Memory B cell (primary cell): ENCODE measurements at regions not wholly inside any gene's neighbourhood (a gene's known extent, or its start where the extent isn't known, plus 50 kb on each side); places are given as distances from the start of the nearest gene placed in this dataset.
"Not testable (repeated sequence)": the region's sequence is repeated elsewhere in the genome, so short reads cannot be mapped to it uniquely, and the experiment has no call there.

Experiments
- ATAC-seq: fragments of 150-1000 bp; cut with Tn5 transposase; 2 replicates; pipeline ENCODE4 v1.10.0; 2021; ENCODE audit warnings: low read depth, mild to moderate bottlenecking, moderate library complexity
- DNase-seq, 2 donors: peaks; one replicate each; pipeline ENCODE4 v3.0.0; 2022; ENCODE audit warnings: low spot score in 2 of 2
- H3K27ac Mint-ChIP-seq: one replicate; pipeline ENCODE4 v1.8.0; 2022; ENCODE audit warnings: mild to moderate bottlenecking, moderate library complexity, mixed read lengths
- H3K27me3 Mint-ChIP-seq: one replicate; pipeline ENCODE4 v1.8.0; 2022; ENCODE audit warnings: mixed read lengths
- H3K36me3 Mint-ChIP-seq: one replicate; pipeline ENCODE4 v1.8.0; 2022; ENCODE audit warnings: mild to moderate bottlenecking, mixed read lengths
- H3K4me1 Mint-ChIP-seq: one replicate; pipeline ENCODE4 v1.8.0; 2022; ENCODE audit warnings: mixed read lengths
- H3K4me3 Mint-ChIP-seq: one replicate; pipeline ENCODE4 v1.8.0; 2022; ENCODE audit warnings: mild to moderate bottlenecking, moderate library complexity, mixed read lengths
- H3K9me3 Mint-ChIP-seq: one replicate; pipeline ENCODE4 v1.8.0; 2022; ENCODE audit warnings: mixed read lengths

DNA sequence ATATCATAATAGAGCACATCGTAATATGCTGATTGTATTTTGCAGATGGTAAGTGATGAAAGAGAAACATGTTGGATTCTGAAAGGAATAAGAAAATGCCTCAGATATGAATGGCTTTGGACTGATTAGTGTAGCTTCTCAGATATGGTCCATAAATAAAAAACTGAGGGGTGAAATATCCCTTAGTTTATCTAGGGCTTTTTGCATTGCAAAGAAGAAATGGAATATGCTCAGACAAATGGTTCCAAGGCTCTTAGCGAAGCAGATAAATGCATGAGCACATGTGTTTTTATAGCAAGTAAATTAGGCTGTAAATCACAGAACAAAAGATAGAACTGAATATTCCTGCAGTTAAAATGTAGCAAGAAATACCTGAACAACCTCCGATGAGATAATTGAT is 820.9 kb upstream of the GRM7 start:
- no peak overlapping the region for H3K27ac Mint-ChIP-seq
- no peaks in the 10 kb centered on the region for H3K36me3 Mint-ChIP-seq
- DNase-seq: no peak
- peaks cover 1% of the 10 kb centered on the region for H3K9me3 Mint-ChIP-seq
- no peaks in the 10 kb centered on the region for H3K4me1 Mint-ChIP-seq
- no peaks in the 10 kb centered on the region for H3K27me3 Mint-ChIP-seq
- no peak overlapping the region for H3K4me3 Mint-ChIP-seq
- no peak for ATAC-seq

DNA sequence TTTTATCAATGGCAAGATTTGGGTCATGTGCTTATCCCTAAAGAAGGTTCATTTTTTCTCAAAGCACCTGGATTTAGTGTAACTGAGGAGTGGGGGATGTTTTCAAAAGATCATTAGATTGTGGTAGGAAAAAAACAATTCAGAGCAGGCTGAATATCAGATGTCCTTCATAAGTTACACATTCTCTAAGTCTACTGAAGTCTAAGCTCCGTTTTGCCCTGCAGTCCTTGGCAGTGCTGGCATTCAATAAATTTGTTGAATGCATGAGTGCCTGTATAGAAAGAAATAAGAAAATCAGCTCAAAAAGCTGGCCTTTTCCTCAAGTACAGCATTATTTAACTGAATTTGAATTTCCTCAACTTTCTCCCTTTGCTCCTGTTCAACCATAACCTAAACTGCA is 819.0 kb upstream of the GRM7 start:
- no peak overlapping the region for H3K4me3 Mint-ChIP-seq
- DNase-seq (no peak), ATAC-seq (no peak)
- H3K27ac Mint-ChIP-seq: no peak overlapping the region
- H3K36me3 Mint-ChIP-seq: peaks cover 1% of the 10 kb centered on the region
- H3K27me3 Mint-ChIP-seq: no peaks in the 10 kb centered on the region
- H3K4me1 Mint-ChIP-seq: no peaks in the 10 kb centered on the region
- H3K9me3 Mint-ChIP-seq: peaks cover 3% of the 10 kb centered on the region

DNA sequence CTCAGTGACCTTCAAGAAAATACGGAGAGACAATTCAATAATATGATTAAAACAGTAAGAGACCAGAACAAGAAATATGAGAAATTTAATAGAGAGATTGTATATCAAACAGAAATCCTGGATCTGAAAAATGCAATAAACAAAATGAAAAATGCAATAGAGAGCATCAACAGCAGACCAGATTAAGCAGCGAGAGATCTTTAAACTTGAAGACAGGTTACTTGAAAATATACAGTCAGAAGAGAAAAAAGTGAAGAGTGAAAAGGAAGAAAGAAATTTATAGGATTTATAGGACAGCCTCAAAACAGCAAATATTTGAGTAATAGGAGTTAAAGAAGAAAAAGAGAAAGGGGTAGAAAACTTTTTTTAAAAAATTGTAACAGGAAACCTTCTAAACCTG is 813.9 kb upstream of the GRM7 start:
- Mint-ChIP-seq H3K36me3 (peaks cover 3% of the 10 kb centered on the region), H3K4me1 (no peaks in the 10 kb centered on the region), H3K4me3 (no peak overlapping the region), H3K27ac (no peak overlapping the region), H3K27me3 (no peaks in the 10 kb centered on the region), H3K9me3 (peaks cover 13% of the 10 kb centered on the region)
- DNase-seq (no peak), ATAC-seq (no peak)

DNA sequence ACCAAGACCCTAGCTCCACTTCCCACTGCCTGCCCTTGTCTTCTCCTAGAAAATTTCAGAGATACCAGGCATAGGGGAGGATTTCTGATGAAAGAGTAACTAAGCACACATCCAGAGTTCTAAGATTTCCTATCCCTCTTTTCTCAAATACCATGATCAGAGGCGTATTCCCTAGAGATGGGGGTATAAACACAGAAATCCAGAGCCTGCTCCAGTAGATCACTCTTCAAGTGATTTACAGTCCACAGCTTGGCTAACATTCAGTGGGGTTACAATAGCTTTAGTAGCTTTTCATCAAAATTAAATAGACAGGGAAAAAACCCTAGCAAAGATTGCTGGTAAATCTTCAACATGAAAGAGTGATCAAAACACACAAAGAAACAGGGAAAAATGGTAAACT is 800.7 kb upstream of the GRM7 start:
- Mint-ChIP-seq H3K9me3 (no peaks in the 10 kb centered on the region), H3K36me3 (no peaks in the 10 kb centered on the region), H3K27me3 (no peaks in the 10 kb centered on the region), H3K27ac (no peak overlapping the region), H3K4me3 (no peak overlapping the region), H3K4me1 (no peaks in the 10 kb centered on the region)
- DNase-seq (no peak), ATAC-seq (no peak)

DNA sequence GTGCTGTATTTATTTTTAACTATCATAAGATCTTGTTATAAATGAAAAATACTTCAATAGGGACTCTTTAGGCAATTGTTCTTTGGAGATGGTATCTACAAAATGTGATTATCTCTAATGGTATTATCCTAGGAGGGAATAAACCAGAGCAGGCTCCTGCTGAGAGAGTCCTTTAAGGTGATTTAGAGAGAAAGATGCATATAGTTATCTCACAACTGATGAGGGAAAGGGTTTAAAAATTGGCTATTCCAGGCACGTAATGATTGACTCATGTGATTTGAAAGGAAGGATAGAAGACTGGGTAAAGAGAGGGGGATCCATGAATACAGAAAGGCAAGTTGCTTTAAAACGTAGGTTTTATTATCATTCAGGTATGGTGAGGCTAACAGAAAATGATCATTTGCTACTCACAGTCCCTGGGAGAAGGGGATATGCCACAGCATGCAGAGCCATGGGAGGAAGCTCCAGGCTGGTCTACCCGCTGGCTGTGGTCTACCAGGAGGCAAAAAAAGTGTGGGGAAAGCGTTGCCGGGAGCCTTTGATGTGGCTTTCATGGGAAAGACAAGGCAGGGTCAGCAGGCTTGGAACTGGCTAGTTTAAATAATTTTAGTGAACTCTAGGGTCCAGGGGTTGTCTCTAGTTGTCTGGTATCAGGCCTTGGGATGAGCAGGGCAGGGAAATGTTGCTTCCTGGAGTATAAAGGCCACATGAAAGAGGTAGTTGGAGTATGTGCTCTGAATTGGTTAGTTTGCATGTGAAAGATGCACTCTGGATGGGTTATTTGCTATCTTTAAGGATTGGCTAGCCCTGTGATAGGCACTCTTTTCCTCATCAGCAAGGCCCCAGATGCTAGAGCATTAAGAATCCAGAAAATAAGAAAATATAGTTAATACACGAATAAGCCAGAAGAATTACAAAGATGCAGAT is 798.4 kb upstream of the GRM7 start:
- DNase-seq: no peak
- H3K36me3 Mint-ChIP-seq: no peaks in the 10 kb centered on the region
- no peaks in the 10 kb centered on the region for H3K9me3 Mint-ChIP-seq
- ATAC-seq: no peak
- no peak overlapping the region for H3K4me3 Mint-ChIP-seq
- no peaks in the 10 kb centered on the region for H3K27me3 Mint-ChIP-seq
- H3K27ac Mint-ChIP-seq: no peak overlapping the region
- no peaks in the 10 kb centered on the region for H3K4me1 Mint-ChIP-seq

DNA sequence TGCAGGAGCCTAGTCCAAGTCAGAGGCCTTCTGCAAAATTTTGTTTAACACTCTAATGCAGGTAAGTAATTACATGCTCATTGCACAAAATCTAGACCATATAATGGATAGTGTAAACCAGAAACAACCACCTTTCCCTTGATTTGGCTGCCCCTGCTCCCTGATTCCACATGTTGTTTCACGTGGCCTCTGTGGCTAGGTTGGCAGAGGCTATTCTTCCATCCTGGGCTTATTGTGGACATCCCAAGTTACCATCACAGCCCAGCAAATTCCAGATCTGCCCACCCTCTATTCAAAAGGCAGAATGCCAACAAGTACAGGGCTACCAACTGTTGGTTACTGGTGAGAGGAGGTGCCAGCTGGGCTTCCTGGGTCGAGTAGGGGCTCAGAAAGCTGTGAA is 794.5 kb upstream of the GRM7 start:
- DNase-seq (no peak), ATAC-seq (no peak)
- Mint-ChIP-seq H3K27ac (no peak overlapping the region), H3K27me3 (no peaks in the 10 kb centered on the region), H3K36me3 (no peaks in the 10 kb centered on the region), H3K4me3 (no peak overlapping the region), H3K4me1 (no peaks in the 10 kb centered on the region), H3K9me3 (no peaks in the 10 kb centered on the region)

DNA sequence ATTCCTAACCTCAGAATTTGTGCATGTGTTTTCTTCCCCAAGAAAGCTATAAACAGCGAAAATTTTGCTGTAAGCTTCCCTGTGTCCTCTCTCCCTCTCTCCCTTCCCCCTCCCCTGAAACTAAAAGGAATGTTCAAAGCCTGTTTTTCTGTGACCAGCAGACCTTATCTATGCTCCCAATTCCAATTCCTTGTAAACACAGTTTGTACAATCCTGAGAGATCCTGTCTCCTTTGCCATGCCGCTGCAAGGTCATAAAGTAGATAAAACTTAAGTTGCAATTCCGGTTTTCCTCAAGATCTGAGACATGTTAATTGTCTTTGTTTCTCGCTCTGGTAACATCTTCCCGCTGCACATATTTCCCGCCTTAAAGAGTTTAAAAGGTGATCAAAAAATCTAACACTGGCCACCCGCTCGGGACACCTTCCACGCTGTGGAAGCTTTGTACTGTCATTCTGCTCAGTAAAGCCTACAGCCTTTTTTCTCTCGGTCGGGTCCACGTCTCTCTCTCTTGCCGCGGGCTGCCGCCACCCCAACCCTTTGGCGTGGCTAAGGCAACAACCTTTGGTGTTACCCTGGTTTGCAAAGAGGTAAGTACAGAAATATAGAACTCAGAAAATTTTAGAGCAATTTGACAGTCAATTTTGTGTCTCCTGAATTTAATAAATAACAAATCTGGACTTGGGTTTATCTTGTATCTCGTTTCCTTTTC is 793.9 kb upstream of the GRM7 start:
- H3K4me3 Mint-ChIP-seq, ATAC-seq, H3K27ac Mint-ChIP-seq, H3K9me3 Mint-ChIP-seq, H3K4me1 Mint-ChIP-seq, H3K27me3 Mint-ChIP-seq, DNase-seq, H3K36me3 Mint-ChIP-seq: not testable (repeated sequence)

DNA sequence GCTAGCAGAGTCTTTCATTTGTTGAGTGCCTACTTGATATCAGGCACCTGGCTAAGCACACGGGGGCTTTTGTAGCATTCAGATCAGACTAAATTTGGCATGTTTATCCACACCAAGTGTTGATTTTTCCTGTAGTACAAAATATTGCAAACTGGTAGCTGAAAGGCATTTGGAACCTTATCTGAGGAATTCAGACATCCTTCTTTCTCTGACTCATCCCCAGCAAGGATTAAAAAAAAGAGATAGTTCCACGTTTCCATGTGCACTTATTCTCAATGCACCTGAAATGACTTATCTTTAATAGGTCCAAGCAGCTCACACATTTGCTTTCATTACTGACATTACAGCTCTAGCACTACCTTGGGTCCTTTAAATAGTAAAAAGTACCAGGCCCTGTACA is 786.0 kb upstream of the GRM7 start:
- Mint-ChIP-seq H3K4me1 (no peaks in the 10 kb centered on the region), H3K27me3 (no peaks in the 10 kb centered on the region), H3K4me3 (no peak overlapping the region), H3K9me3 (no peaks in the 10 kb centered on the region), H3K27ac (no peak overlapping the region), H3K36me3 (no peaks in the 10 kb centered on the region)
- DNase-seq (no peak), ATAC-seq (no peak)

DNA sequence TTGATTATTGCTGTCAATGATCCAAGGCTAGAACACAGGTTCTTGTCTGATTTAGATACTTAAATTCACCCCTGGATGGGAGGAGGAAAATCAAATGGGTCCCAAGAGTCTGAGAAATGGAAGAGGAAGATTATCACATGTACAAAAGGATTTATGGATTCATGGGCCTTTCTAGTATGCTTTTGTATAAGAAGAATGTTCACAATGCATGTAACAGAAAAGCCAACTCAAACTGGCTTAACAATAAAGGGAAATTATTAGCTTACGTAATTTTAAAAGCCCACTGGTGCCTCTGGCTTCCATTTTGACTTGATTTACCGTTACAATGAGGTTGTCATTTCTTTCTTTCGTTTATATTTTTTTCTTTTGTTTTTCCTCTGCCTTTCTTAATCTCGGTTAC is 782.5 kb upstream of the GRM7 start:
- H3K36me3 Mint-ChIP-seq: no peaks in the 10 kb centered on the region
- ATAC-seq (no peak), DNase-seq (no peak)
- H3K4me3 Mint-ChIP-seq: no peak overlapping the region
- no peak overlapping the region for H3K27ac Mint-ChIP-seq
- H3K27me3 Mint-ChIP-seq: peaks cover under 1% of the 10 kb centered on the region
- H3K9me3 Mint-ChIP-seq: no peaks in the 10 kb centered on the region
- no peaks in the 10 kb centered on the region for H3K4me1 Mint-ChIP-seq

DNA sequence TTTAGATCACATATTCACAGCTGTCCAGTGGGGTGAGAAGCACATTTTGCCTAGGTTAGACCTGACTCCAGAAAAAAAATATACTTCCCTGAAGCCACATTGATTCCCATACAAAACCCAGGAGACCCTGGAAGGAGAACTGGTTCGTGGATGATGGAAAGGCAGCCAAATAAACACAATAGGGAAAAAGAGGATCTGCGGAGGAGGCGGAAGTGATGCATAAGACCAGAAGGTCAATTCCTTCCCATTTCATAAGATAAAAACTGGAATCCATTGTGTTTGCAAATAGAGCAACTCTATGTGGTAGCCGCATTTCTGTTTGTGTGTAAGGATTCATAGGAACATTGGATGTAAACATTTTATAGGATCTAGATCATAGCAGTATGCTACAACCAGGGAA is 781.9 kb upstream of the GRM7 start:
- H3K4me1 Mint-ChIP-seq: no peaks in the 10 kb centered on the region
- H3K27ac Mint-ChIP-seq: no peak overlapping the region
- no peaks in the 10 kb centered on the region for H3K36me3 Mint-ChIP-seq
- H3K4me3 Mint-ChIP-seq: no peak overlapping the region
- no peaks in the 10 kb centered on the region for H3K9me3 Mint-ChIP-seq
- peaks cover 3% of the 10 kb centered on the region for H3K27me3 Mint-ChIP-seq
- ATAC-seq (no peak), DNase-seq (no peak)

DNA sequence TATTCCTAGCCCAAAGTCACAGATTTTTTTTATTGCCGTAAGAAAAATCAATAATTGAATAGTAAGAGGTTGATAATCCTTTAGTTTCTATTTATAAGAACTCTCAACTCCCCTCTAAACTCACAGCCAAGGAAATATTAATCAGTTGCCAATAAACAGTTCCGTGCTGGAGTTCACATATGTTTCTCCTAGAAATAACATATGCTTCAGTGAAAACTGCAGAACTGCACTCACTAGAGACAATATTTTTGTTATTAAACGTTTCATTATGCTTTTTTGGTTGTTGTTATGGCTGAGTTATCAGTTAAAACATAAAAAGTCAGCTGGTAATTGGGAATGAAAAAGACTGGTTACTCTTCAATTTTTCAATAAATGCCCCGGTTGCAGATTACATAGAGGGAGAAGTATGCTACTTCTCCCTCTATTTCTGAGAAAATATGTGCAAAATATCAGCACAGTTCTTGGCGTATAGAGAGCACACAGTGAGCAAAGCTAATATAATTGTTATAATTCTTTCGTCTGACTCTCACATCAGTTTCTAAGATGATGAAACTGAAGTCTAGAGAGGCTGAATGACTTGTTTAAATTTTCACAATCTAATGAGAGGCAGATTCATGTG is 781.2 kb upstream of the GRM7 start:
- no peak for ATAC-seq
- no peak overlapping the region for H3K4me3 Mint-ChIP-seq
- no peaks in the 10 kb centered on the region for H3K4me1 Mint-ChIP-seq
- DNase-seq: no peak
- no peaks in the 10 kb centered on the region for H3K36me3 Mint-ChIP-seq
- peaks cover 3% of the 10 kb centered on the region for H3K27me3 Mint-ChIP-seq
- H3K9me3 Mint-ChIP-seq: no peaks in the 10 kb centered on the region
- H3K27ac Mint-ChIP-seq: no peak overlapping the region

DNA sequence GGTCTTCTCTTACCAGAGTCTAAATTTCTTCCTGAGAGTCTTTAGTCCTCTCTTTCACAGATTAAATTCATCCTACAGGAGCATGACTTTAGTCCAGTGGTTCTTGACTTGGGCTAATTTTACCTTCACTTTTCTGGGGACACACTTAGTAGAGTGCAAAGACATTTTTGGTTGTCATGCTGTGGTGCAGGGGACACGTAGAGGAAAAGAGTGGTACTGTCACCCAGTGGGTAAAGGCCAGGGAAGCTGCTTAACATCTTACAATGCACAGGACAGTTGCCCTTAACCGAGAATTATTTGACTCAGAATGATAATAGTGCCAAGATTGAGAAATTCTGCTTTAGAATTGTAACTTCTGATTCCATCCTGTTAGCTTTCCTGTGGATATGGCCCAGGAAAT is 772.5 kb upstream of the GRM7 start:
- ATAC-seq (no peak), DNase-seq (no peak)
- Mint-ChIP-seq H3K4me3 (no peak overlapping the region), H3K9me3 (no peaks in the 10 kb centered on the region), H3K36me3 (no peaks in the 10 kb centered on the region), H3K27ac (no peak overlapping the region), H3K4me1 (no peaks in the 10 kb centered on the region), H3K27me3 (peaks cover 3% of the 10 kb centered on the region)

DNA sequence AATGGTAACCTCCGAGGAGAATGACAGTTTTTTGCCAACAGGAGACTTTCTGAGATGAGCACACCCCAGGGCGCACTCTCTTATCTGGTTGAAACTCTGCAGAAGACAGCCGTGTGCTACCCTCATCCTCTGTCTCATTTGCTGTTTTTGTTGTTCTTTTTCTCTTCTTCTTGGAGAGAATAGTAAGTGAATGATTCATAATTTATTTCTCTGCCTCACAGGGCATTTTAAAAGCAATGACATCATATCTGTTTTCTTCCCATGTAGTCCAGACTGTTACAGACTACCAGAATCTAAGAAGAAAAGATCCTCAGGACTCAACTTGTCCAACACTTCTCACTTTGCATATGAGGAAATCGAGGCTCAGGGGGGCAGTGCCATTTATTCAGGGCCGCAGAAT is 771.1 kb upstream of the GRM7 start:
- H3K27ac Mint-ChIP-seq: no peak overlapping the region
- DNase-seq (no peak), ATAC-seq (no peak)
- no peaks in the 10 kb centered on the region for H3K4me1 Mint-ChIP-seq
- no peaks in the 10 kb centered on the region for H3K9me3 Mint-ChIP-seq
- H3K4me3 Mint-ChIP-seq: no peak overlapping the region
- no peaks in the 10 kb centered on the region for H3K27me3 Mint-ChIP-seq
- H3K36me3 Mint-ChIP-seq: no peaks in the 10 kb centered on the region

DNA sequence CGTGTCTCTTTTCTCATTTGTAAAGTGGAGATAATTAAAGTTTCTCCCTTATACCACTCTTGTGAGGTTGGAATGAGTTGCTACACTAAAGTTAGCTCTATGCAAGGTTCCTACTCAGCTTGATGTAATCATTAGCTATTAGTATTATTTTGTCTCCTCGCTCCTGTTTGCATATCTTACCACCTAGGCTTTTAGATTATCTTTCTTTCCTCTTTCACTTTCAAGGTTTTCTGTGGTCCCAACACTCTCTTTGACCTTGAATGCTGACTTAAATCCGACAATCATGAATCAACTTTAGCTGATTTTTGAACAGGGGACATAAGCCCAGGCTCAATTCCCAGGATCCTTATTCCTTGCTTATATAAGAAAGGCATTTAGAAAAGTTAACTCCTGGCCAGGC is 769.7 kb upstream of the GRM7 start:
- Mint-ChIP-seq H3K36me3 (no peaks in the 10 kb centered on the region), H3K27me3 (no peaks in the 10 kb centered on the region), H3K27ac (no peak overlapping the region), H3K4me3 (no peak overlapping the region), H3K4me1 (no peaks in the 10 kb centered on the region), H3K9me3 (no peaks in the 10 kb centered on the region)
- DNase-seq (no peak), ATAC-seq (no peak)
